B cell (primary cell): ENCODE measurements at regions not wholly inside any gene's neighbourhood (a gene's known extent, or its start where the extent isn't known, plus 50 kb on each side); places are given as distances from the start of the nearest gene placed in this dataset.

ENCODE experiments used
- EZH2 ChIP-seq: IDR thresholded peaks from 2 replicates; pipeline ENCODE4 v1.6.1; 2012; ENCODE audit warnings: borderline replicate concordance, low read depth, mild to moderate bottlenecking, moderate library complexity, low read length; ENCODE audit not compliant: insufficient read depth, poor library complexity, severe bottlenecking
- TF ChIP-seq, protein P1 (sequence below): fragments of 200-600 bp; IDR thresholded peaks from one replicate; pipeline ENCODE4 v1.8.0; 2022; ENCODE audit warnings: antibody characterized with exemption, mild to moderate bottlenecking

DNA sequence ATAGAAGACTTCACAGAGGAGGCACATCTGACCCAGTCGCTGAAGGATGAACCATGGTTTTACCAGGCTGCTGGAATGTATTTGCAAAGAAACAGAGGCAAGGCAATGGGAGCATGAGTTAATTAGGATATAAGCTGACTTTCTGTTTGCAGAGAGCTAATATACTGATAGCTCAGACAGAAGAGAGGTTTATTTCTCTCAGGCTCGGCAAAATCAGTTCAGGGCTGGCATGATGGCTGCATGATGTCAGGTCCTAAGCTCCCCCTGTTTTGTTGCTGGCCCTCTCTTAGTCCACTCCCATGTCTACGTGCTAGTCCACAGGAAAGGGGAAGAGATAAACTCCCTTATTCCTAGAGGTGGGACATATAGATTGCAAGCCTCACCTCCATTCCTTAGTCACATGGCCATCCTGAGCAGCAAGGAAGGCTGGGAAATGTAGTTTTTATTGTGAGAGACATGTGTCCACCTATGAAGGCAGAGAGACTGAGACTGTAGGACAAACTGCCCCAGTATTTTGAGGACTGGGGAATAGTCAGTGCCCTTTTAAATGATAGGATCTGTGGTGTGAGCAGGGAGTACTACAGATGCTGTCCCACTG is 224.5 kb downstream of the VRK1 start:
- TF ChIP-seq, protein P1, sequence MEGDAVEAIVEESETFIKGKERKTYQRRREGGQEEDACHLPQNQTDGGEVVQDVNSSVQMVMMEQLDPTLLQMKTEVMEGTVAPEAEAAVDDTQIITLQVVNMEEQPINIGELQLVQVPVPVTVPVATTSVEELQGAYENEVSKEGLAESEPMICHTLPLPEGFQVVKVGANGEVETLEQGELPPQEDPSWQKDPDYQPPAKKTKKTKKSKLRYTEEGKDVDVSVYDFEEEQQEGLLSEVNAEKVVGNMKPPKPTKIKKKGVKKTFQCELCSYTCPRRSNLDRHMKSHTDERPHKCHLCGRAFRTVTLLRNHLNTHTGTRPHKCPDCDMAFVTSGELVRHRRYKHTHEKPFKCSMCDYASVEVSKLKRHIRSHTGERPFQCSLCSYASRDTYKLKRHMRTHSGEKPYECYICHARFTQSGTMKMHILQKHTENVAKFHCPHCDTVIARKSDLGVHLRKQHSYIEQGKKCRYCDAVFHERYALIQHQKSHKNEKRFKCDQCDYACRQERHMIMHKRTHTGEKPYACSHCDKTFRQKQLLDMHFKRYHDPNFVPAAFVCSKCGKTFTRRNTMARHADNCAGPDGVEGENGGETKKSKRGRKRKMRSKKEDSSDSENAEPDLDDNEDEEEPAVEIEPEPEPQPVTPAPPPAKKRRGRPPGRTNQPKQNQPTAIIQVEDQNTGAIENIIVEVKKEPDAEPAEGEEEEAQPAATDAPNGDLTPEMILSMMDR: no peak
- no peak for TF ChIP-seq EZH2
